SHP77 treated with DMSO at 0.1 percent for 48 hours (cell line): ENCODE measurements at regions not wholly inside any gene's neighbourhood (a gene's known extent, or its start where the extent isn't known, plus 50 kb on each side); places are given as distances from the start of the nearest gene placed in this dataset.

Source experiments
- DNase-seq: peaks from one replicate; lab custom pipeline; 2025; lab: John Stamatoyannopoulos, UW

- DNase-seq = no peak
Measured at GRCh38 chr4:187919966-187920365, 75.6 kb upstream of the ZFP42 start.

- no peak for DNase-seq
Measured at GRCh38 chr4:187921946-187922623, 73.5 kb upstream of the ZFP42 start.

GRCh38 chr4:187929024-187929423 is 66.5 kb upstream of the ZFP42 start:
- no peak for DNase-seq

- DNase-seq = no peak
Measured at GRCh38 chr4:187934766-187935165, 60.8 kb upstream of the ZFP42 start.

GRCh38 chr4:187937557-187937956 is 58.0 kb upstream of the ZFP42 start:
- DNase-seq = no peak

- DNase-seq = no peak
Measured at GRCh38 chr4:187940299-187940698, 55.3 kb upstream of the ZFP42 start.

- no peak for DNase-seq
Measured at GRCh38 chr4:187942968-187943367, 52.6 kb upstream of the ZFP42 start.

GRCh38 chr4:187944179-187944578 is 51.4 kb upstream of the ZFP42 start:
- DNase-seq = no peak
